ENCODE measurements at regions not wholly inside any gene's neighbourhood (a gene's known extent, or its start where the extent isn't known, plus 50 kb on each side); places are given as distances from the start of the nearest gene placed in this dataset.

- TF ChIP-seq SNAI2 (CRISPR knock-in tag; IDR thresholded peaks at IDR 0.05) (no peak), ESRRG (CRISPR knock-in tag; IDR thresholded peaks at IDR 0.05) (no peak), BACH2 (CRISPR knock-in tag; IDR thresholded peaks at IDR 0.05; ENCODE audit: borderline replicate concordance) (no peak), ARNTL (CRISPR knock-in tag; IDR thresholded peaks at IDR 0.05; ENCODE audit: borderline replicate concordance, low read depth) (no peak), PATZ1 (CRISPR knock-in tag; IDR thresholded peaks at IDR 0.05; ENCODE audit: borderline replicate concordance) (no peak), ZNF8 (CRISPR knock-in tag; IDR thresholded peaks at IDR 0.05) (no peak), RARB (CRISPR knock-in tag; IDR thresholded peaks at IDR 0.05) (no peak), PPARA (CRISPR knock-in tag; IDR thresholded peaks at IDR 0.05; ENCODE audit: borderline replicate concordance) (no peak), ZFP30 (CRISPR knock-in tag; IDR thresholded peaks at IDR 0.05) (no peak), CSDC2 (CRISPR knock-in tag; IDR thresholded peaks at IDR 0.05) (no peak), TCF4 (CRISPR knock-in tag; IDR thresholded peaks at IDR 0.05; ENCODE audit: borderline replicate concordance) (no peak)
- TF ChIP-seq, protein P1, sequence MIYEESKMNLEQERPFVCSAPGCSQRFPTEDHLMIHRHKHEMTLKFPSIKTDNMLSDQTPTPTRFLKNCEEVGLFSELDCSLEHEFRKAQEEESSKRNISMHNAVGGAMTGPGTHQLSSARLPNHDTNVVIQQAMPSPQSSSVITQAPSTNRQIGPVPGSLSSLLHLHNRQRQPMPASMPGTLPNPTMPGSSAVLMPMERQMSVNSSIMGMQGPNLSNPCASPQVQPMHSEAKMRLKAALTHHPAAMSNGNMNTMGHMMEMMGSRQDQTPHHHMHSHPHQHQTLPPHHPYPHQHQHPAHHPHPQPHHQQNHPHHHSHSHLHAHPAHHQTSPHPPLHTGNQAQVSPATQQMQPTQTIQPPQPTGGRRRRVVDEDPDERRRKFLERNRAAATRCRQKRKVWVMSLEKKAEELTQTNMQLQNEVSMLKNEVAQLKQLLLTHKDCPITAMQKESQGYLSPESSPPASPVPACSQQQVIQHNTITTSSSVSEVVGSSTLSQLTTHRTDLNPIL (CRISPR knock-in tag; IDR thresholded peaks at IDR 0.05; ENCODE audit: low read depth) = no peak
Measured at GRCh38 chr16:31713945-31714902, 159.4 kb upstream of the ZNF267 start.

All from SK-N-SH treated with all-trans-retinoic acid at 6 μM for 48 hours (cell line).